ENCODE measurements at regions not wholly inside any gene's neighbourhood (a gene's known extent, or its start where the extent isn't known, plus 50 kb on each side); places are given as distances from the start of the nearest gene placed in this dataset.

DNA sequence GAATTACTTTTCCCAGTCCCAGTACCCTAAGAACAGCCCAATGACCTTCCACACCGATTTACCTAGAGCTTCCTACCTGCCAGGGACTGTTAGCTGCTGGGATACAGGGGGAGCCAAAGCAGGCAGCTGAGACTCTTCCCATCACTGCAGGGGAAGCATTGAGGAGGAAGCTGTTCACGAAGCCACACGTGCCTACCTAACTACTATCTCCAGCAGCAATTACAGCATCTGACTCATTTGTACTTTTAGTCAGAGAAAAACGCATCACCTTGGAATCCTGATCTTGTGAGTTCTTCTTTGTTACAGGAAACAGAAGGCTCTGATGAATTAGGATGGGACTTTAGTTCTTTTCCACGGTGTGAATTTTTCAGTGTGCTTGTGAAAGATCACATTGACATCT is 113.7 kb upstream of the DHX40 start:
- H3K36me3 ChIP-seq (ENCODE audit: insufficient read depth, low read length) = no peaks in the 10 kb centered on the region
- H2AFZ ChIP-seq (ENCODE audit: low read length, unreplicated experiment) = no peak overlapping the region
- no peaks in the 10 kb centered on the region for H3K27me3 ChIP-seq (ENCODE audit: insufficient read depth, low read length)

DNA sequence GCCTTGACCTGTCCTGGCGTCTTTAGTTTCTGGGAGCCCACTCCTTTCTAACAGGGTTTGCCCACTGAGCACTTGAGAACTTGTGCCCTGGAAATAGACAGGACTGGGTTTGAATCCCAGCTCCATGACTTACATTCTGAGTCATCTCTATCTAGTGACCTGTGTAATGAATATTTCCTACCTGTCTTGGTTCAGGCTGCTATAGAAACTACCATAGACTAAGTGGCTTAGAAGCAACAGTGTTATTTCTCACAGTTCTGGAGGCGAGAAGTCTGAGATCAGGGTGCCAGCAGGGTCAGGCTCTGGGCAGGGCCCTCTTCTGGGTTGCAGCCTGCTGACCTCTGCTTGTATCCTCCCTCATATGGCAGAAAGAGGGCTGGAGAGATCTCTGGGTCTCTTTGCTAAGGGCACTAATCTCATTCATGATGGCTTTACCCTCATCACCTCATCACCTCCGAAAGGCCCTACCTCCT is 110.7 kb upstream of the DHX40 start:
- H3K27me3 ChIP-seq (ENCODE audit: insufficient read depth, low read length) = no peaks in the 10 kb centered on the region
- H3K27ac ChIP-seq (ENCODE audit: low read depth, low read length) = no peak overlapping the region
- no peaks in the 10 kb centered on the region for H3K36me3 ChIP-seq (ENCODE audit: insufficient read depth, low read length)
- no peak overlapping the region for H2AFZ ChIP-seq (ENCODE audit: low read length, unreplicated experiment)
- no peak overlapping the region for H3K4me3 ChIP-seq (ENCODE audit: low read depth, low read length)
- no peaks in the 10 kb centered on the region for H3K79me2 ChIP-seq (ENCODE audit: control insufficient read depth, insufficient read depth, low read length, unreplicated experiment)
- peaks cover 20% of the 10 kb centered on the region for H3K4me1 ChIP-seq (ENCODE audit: control insufficient read depth, insufficient read depth, low read length, unreplicated experiment)

More for the DNA sequence above, 113.7 kb upstream of the DHX40 start:
- H3K27ac ChIP-seq (ENCODE audit: low read depth, low read length) = peak overlapping the region; percentile 38; the same call in 1 of the 2 replicates
- H3K79me2 ChIP-seq (ENCODE audit: control insufficient read depth, insufficient read depth, low read length, unreplicated experiment) = no peaks in the 10 kb centered on the region
- H3K4me1 ChIP-seq (ENCODE audit: control insufficient read depth, insufficient read depth, low read length, unreplicated experiment) = peaks cover 20% of the 10 kb centered on the region
- H3K4me3 ChIP-seq (ENCODE audit: low read depth, low read length) = no peak overlapping the region

DNA sequence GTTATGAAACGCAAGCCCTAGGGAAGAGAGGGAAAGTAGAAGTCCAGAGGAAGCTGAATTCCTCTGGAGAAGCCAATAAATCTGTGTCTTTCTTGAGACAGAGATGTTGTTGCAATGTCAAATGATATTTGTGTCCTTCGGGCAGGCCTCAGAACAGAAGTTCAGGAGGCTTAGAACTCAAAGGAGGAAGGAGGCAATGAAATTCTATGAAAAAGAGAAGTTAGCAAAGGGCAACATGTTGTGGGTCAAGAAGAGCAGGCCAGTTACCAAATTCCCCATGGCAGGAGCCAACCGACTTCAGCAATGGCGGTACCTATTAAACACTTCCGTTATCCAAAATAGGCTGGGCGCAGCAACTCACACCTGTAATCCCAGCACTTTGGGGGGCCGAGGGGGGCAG is 109.0 kb upstream of the DHX40 start:
- no peaks in the 10 kb centered on the region for H3K36me3 ChIP-seq (ENCODE audit: insufficient read depth, low read length)
- H3K79me2 ChIP-seq (ENCODE audit: control insufficient read depth, insufficient read depth, low read length, unreplicated experiment) = no peaks in the 10 kb centered on the region
- H2AFZ ChIP-seq (ENCODE audit: low read length, unreplicated experiment) = no peak overlapping the region
- H3K27me3 ChIP-seq (ENCODE audit: insufficient read depth, low read length) = no peaks in the 10 kb centered on the region
- H3K4me3 ChIP-seq (ENCODE audit: low read depth, low read length) = no peak overlapping the region
- H3K4me1 ChIP-seq (ENCODE audit: control insufficient read depth, insufficient read depth, low read length, unreplicated experiment) = peaks cover 19% of the 10 kb centered on the region
- no peak overlapping the region for H3K27ac ChIP-seq (ENCODE audit: low read depth, low read length)

DNA sequence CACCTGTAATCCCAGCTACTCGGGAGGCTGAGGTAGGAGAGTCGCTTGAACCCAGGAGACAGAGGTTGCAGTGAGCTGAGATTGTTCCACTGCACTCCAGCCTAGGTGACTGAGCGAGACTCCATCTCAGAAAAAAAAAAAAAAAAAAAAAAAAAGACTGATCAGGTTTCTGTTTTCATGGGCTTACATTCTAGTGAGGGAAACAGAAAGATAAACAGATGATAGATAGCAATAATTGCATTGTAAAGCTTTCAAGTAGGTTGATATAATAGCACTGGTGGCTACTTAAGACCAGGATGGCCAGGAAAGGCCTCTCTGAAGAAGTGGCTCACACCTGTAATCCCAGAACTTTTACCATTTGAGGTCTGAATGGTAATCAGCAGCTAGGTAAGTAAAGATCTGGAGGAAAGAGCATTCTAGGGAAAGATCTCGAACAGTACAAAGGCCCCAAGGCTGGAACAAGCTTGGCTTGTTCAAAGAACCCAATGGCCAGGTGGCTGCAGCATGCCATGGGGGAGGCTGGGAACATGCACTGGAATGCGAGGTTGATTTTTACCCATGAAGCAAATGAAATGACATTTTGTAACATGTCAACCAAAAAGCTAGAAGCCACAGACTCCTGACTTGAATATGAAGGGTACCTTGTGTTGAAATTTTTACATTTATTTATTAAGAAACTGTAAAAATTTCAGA is 108.3 kb upstream of the DHX40 start:
- H3K36me3 ChIP-seq (ENCODE audit: insufficient read depth, low read length) = no peaks in the 10 kb centered on the region
- no peaks in the 10 kb centered on the region for H3K27me3 ChIP-seq (ENCODE audit: insufficient read depth, low read length)
- no peak overlapping the region for H3K27ac ChIP-seq (ENCODE audit: low read depth, low read length)
- H3K4me1 ChIP-seq (ENCODE audit: control insufficient read depth, insufficient read depth, low read length, unreplicated experiment) = peaks cover 13% of the 10 kb centered on the region
- H3K4me3 ChIP-seq (ENCODE audit: low read depth, low read length) = no peak overlapping the region
- no peaks in the 10 kb centered on the region for H3K79me2 ChIP-seq (ENCODE audit: control insufficient read depth, insufficient read depth, low read length, unreplicated experiment)
- H2AFZ ChIP-seq (ENCODE audit: low read length, unreplicated experiment) = no peak overlapping the region

DNA sequence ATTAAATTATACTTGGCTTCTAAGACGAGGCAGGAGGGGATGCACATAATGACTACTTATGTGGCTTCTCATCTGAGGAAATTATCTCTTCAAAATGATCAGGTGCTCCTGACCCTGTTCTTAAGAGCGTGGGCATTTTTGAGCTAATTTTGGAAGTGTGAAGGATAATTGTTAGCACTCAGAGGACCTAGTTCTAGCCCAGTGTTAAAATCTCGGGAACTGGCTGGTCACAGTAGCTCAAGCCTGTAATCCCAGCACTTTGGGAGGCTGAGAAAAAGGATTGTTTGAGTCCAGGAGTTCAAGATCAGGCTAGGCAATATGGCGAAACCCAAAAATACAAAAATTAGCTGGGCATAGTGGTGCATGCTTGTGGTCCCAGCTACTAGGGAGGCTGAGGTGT is 103.0 kb upstream of the DHX40 start:
- H3K36me3 ChIP-seq (ENCODE audit: insufficient read depth, low read length) = no peaks in the 10 kb centered on the region
- no peaks in the 10 kb centered on the region for H3K4me1 ChIP-seq (ENCODE audit: control insufficient read depth, insufficient read depth, low read length, unreplicated experiment)
- H3K27ac ChIP-seq (ENCODE audit: low read depth, low read length) = no peak overlapping the region

DNA sequence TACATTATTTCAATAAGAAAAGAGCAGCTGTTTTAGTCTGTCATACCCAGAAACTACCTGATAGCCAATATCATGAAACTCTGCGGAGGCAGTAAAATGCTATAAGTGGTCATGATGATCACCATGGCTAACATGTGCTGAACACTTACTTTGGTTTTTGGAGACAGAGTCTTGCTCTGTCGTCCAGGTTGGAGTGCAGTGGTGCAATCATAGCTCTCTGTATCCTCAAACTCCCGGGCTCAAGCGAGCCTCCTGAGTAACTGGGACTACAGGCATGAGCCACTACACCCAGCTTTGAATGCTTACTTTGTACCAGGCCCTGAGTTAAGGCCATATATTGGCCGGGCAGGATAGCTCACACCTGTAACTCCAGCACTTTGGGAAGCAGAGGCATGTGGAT is 101.2 kb upstream of the DHX40 start:
- no peak overlapping the region for H2AFZ ChIP-seq (ENCODE audit: low read length, unreplicated experiment)
- H3K27ac ChIP-seq (ENCODE audit: low read depth, low read length) = no peak overlapping the region
- H3K79me2 ChIP-seq (ENCODE audit: control insufficient read depth, insufficient read depth, low read length, unreplicated experiment) = no peaks in the 10 kb centered on the region
- no peaks in the 10 kb centered on the region for H3K27me3 ChIP-seq (ENCODE audit: insufficient read depth, low read length)
- no peaks in the 10 kb centered on the region for H3K4me1 ChIP-seq (ENCODE audit: control insufficient read depth, insufficient read depth, low read length, unreplicated experiment)
- H3K36me3 ChIP-seq (ENCODE audit: insufficient read depth, low read length) = no peaks in the 10 kb centered on the region
- H3K4me3 ChIP-seq (ENCODE audit: low read depth, low read length) = no peak overlapping the region

More for the DNA sequence above, 103.0 kb upstream of the DHX40 start:
- H3K27me3 ChIP-seq (ENCODE audit: insufficient read depth, low read length) = no peaks in the 10 kb centered on the region
- H3K79me2 ChIP-seq (ENCODE audit: control insufficient read depth, insufficient read depth, low read length, unreplicated experiment) = no peaks in the 10 kb centered on the region
- no peak overlapping the region for H3K4me3 ChIP-seq (ENCODE audit: low read depth, low read length)
- no peak overlapping the region for H2AFZ ChIP-seq (ENCODE audit: low read length, unreplicated experiment)

DNA sequence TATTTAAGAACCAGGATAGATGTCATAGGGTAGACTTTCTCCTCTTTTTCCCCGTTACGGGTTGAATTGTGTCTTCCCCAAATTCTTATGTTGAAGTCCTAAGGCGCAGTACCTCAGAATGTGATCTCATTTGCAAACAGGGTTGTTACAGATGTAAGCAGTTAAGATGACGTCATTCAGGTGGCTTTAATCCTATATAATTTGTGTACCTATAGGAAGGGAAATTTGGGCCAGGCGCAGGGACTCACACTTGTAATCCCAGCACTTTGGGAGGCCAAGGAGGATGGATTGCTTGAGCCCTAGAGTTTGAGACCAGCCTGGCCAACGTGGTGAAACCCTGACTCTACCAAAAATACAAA is 99.5 kb upstream of the DHX40 start:
- Histone ChIP-seq H3K27ac (ENCODE audit: low read depth, low read length) (no peak overlapping the region), H3K36me3 (ENCODE audit: insufficient read depth, low read length) (no peaks in the 10 kb centered on the region), H3K4me1 (ENCODE audit: control insufficient read depth, insufficient read depth, low read length, unreplicated experiment) (no peaks in the 10 kb centered on the region), H3K79me2 (ENCODE audit: control insufficient read depth, insufficient read depth, low read length, unreplicated experiment) (no peaks in the 10 kb centered on the region), H2AFZ (ENCODE audit: low read length, unreplicated experiment) (no peak overlapping the region), H3K27me3 (ENCODE audit: insufficient read depth, low read length) (no peaks in the 10 kb centered on the region), H3K4me3 (ENCODE audit: low read depth, low read length) (no peak overlapping the region)

DNA sequence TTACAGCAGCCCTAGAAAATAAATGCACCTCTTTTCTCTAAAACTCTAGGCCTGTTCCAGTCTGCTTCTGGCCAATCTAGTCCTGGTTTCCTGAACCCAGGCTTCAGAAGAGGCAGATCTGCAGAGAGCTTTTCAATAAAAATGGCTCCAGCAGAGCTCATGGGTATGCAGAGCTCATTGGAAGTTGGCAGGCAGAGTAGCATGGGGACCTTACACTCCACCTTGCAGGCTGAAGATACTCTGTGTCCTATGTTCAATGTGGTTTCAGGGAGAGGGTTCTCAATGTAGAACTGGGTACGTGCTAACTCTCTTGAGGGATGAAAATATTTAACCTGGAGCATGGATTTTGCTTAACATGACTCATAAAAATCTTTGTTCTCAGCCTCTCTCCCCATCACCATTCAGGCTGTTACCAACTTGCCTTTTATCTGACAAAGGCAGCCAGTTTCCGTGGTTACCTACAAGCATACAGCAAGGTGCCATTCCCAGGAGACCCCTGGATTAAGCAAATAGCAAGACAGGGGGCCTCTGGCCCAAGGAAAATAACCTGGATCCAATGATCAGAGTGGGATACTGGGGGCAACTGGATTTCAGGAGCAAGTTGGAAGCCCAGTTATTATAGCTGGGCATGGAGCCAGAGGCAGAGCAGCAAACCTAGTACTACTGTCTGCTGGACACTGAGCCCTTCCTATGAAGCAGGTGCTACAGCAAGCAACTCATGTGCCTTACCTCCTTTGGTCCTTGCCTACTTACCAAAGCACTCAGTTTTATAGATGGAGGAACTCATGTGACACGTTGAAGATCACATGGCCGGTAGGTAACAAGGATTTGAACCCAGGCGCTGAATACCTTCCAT is 98.2 kb upstream of the DHX40 start:
- Histone ChIP-seq H3K36me3 (ENCODE audit: insufficient read depth, low read length) (no peaks in the 10 kb centered on the region), H3K27me3 (ENCODE audit: insufficient read depth, low read length) (no peaks in the 10 kb centered on the region), H3K4me3 (ENCODE audit: low read depth, low read length) (no peak overlapping the region), H3K27ac (ENCODE audit: low read depth, low read length) (no peak overlapping the region), H2AFZ (ENCODE audit: low read length, unreplicated experiment) (no peak overlapping the region), H3K4me1 (ENCODE audit: control insufficient read depth, insufficient read depth, low read length, unreplicated experiment) (no peaks in the 10 kb centered on the region), H3K79me2 (ENCODE audit: control insufficient read depth, insufficient read depth, low read length, unreplicated experiment) (no peaks in the 10 kb centered on the region)

DNA sequence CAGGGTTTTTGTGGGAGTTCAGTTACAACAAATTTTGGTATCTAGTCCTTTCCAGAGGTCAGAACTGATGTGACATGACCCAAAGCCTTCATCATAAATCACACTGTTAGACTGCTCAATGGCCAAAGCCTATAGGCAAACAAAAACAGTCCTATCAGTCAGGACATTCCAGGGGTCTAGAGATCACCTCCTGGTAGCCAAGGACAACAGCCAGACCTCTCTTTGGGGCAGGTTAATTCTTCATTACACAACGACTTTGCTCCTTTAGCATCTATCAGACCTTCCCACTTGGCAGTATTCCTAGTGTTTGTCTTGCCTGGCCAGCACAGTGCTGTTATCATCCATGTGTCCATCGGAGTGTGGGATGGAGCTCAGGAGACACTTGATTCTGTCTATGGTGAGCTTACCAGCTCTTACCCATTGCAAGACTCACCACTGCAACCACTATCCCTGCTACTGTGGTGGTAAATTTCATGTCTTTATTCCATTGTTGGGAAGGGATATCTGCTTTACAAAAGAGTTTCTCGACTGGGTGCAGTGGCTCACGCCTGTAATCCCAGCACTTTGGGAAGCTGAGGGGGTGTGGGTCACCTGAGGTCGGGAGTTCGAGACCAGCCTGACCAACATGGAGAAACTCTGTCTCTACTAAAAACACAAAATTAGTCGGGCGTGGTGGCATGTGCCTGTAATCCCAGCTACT is 95.5 kb upstream of the DHX40 start:
- no peak overlapping the region for H3K4me3 ChIP-seq (ENCODE audit: low read depth, low read length)
- no peak overlapping the region for H2AFZ ChIP-seq (ENCODE audit: low read length, unreplicated experiment)
- H3K36me3 ChIP-seq (ENCODE audit: insufficient read depth, low read length) = no peaks in the 10 kb centered on the region
- no peaks in the 10 kb centered on the region for H3K4me1 ChIP-seq (ENCODE audit: control insufficient read depth, insufficient read depth, low read length, unreplicated experiment)
- no peak overlapping the region for H3K27ac ChIP-seq (ENCODE audit: low read depth, low read length)
- H3K27me3 ChIP-seq (ENCODE audit: insufficient read depth, low read length) = no peaks in the 10 kb centered on the region
- no peaks in the 10 kb centered on the region for H3K79me2 ChIP-seq (ENCODE audit: control insufficient read depth, insufficient read depth, low read length, unreplicated experiment)

DNA sequence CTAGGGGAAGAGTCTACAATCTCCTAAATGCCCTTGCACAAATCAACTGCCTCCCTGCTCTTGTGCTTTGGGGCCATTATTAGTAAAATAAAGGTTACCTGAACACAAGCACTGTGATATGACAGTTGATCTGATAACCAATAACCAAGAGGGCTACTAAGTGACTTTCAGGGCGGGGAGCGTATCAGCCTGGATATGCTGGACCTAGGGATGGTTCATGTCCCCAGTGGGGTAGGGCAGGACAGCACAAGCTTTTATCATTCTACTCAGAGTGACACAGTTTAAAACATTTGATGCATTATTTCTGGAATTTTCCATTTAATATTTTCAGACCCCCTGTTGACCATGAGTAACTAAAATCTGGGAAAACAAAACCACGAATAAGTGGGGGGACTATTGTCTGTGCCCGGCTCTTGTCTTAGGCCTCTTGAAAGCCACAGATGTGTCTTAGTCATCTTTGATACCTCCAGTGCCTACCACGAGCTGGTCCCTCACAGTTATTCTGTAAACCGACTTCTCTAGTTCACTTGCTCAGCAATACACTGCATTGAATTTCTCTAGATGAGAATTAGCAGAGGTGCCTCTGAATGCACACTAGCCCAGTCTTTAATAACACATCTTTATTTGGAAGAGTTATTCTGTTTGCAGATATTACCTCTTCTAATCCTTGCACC is 94.6 kb upstream of the DHX40 start:
- no peaks in the 10 kb centered on the region for H3K79me2 ChIP-seq (ENCODE audit: control insufficient read depth, insufficient read depth, low read length, unreplicated experiment)
- no peak overlapping the region for H3K4me3 ChIP-seq (ENCODE audit: low read depth, low read length)
- no peaks in the 10 kb centered on the region for H3K36me3 ChIP-seq (ENCODE audit: insufficient read depth, low read length)
- no peaks in the 10 kb centered on the region for H3K4me1 ChIP-seq (ENCODE audit: control insufficient read depth, insufficient read depth, low read length, unreplicated experiment)
- no peak overlapping the region for H3K27ac ChIP-seq (ENCODE audit: low read depth, low read length)
- H2AFZ ChIP-seq (ENCODE audit: low read length, unreplicated experiment) = no peak overlapping the region
- H3K27me3 ChIP-seq (ENCODE audit: insufficient read depth, low read length) = no peaks in the 10 kb centered on the region
